HEK293 (cell line): ENCODE measurements at regions not wholly inside any gene's neighbourhood (a gene's known extent, or its start where the extent isn't known, plus 50 kb on each side); places are given as distances from the start of the nearest gene placed in this dataset.

Experiments
- CTCF ChIA-PET: fragments of 350-600 bp; formaldehyde crosslinking; extraction: SDS; loops from one replicate; lab custom pipeline; 2021; ENCODE audit warnings: antibody characterized with exemption; lab: Yijun Ruan, JAX
- POLR2A ChIA-PET: fragments of 300-600 bp; formaldehyde crosslinking; extraction: SDS; loops from one replicate; lab custom pipeline; 2020; ENCODE audit warnings: antibody characterized with exemption, inconsistent platforms; lab: Yijun Ruan, JAX
- H3K27ac ChIP-seq: fragments of 200-500 bp; sonication (Bioruptor generic); 2 replicates; pipeline ENCODE4 v1.5.1; 2014; ENCODE audit warnings: low read depth, low read length, control low read depth, inconsistent platforms; ENCODE audit errors: extremely low read depth
- H3K36me3 ChIP-seq, 2 experiments: fragments of 200-500 bp in 1 of 2; sonication (Bioruptor generic) in 1 of 2; 1 replicate in 1 of 2; 2 replicates in 1 of 2; pipeline ENCODE4 v1.5.1; 2014 to 2017; ENCODE audit warnings: inconsistent platforms in 2 of 2, low read length in 2 of 2; ENCODE audit not compliant: control insufficient read depth in 2 of 2, insufficient read depth in 1 of 2
- H3K4me1 ChIP-seq: fragments of 200-500 bp; sonication (Bioruptor generic); 2 replicates; pipeline ENCODE4 v1.5.1; 2014; ENCODE audit warnings: mild to moderate bottlenecking, low read length, inconsistent platforms; ENCODE audit not compliant: control insufficient read depth, insufficient read depth
- H3K4me3 ChIP-seq: 2 replicates; pipeline ENCODE4 v1.5.1; 2011; ENCODE audit warnings: low read depth, mild to moderate bottlenecking, control low read depth, low read length, moderate library complexity
- H3K9me3 ChIP-seq: fragments of 200-500 bp; sonication (Bioruptor generic); 2 replicates; pipeline ENCODE4 v1.5.1; 2014; ENCODE audit warnings: low read depth, low read length, inconsistent platforms; ENCODE audit not compliant: control insufficient read depth, insufficient read depth
- GLIS2 ChIP-seq: fragments of 450-650 bp; formaldehyde crosslinking; IDR thresholded peaks from 2 replicates; pipeline ENCODE4 v1.5.1; 2016; ENCODE audit warnings: missing biosample characterization, missing genetic modification characterization
- HOXA7 ChIP-seq: sonication (generic); formaldehyde crosslinking; IDR thresholded peaks from 2 replicates; pipeline ENCODE4 v1.8.1; 2022; ENCODE audit warnings: missing genetic modification reagents, borderline replicate concordance
- MEIS1 ChIP-seq: sonication (generic); formaldehyde crosslinking; IDR thresholded peaks from 2 replicates; pipeline ENCODE4 v1.8.1; 2022; ENCODE audit warnings: missing genetic modification reagents, mild to moderate bottlenecking, borderline replicate concordance
- TCF7L2 ChIP-seq: IDR thresholded peaks from 2 replicates; pipeline ENCODE4 v1.6.1; 2011; ENCODE audit warnings: low read depth, mild to moderate bottlenecking, inconsistent platforms, low read length, moderate library complexity, borderline replicate concordance
- TRIM28 ChIP-seq: IDR thresholded peaks from 2 replicates; pipeline ENCODE4 v1.6.1; 2011; ENCODE audit warnings: low read length, control low read depth, borderline replicate concordance
- WT1 ChIP-seq: fragments of 450-650 bp; formaldehyde crosslinking; IDR thresholded peaks from 2 replicates; pipeline ENCODE4 v1.5.1; 2016; ENCODE audit warnings: missing biosample characterization, missing genetic modification characterization
- YY2 ChIP-seq: fragments of 450-650 bp; formaldehyde crosslinking; IDR thresholded peaks from 2 replicates; pipeline ENCODE4 v1.5.1; 2016; ENCODE audit warnings: missing biosample characterization, missing genetic modification characterization
- ZFP3 ChIP-seq: fragments of 450-650 bp; formaldehyde crosslinking; IDR thresholded peaks from 2 replicates; pipeline ENCODE4 v1.5.1; 2016; ENCODE audit warnings: low read depth, missing biosample characterization, missing genetic modification characterization
- ZIC2 ChIP-seq: fragments of 450-650 bp; formaldehyde crosslinking; IDR thresholded peaks from 2 replicates; pipeline ENCODE4 v1.5.1; 2016; ENCODE audit warnings: missing biosample characterization, missing genetic modification characterization
- ZNF146 ChIP-seq: fragments of 450-650 bp; formaldehyde crosslinking; IDR thresholded peaks from 2 replicates; pipeline ENCODE4 v1.5.1; 2016; ENCODE audit warnings: missing biosample characterization, missing genetic modification characterization
- ZNF169 ChIP-seq: fragments of 450-650 bp; formaldehyde crosslinking; IDR thresholded peaks from 2 replicates; pipeline ENCODE4 v1.5.1; 2016; ENCODE audit warnings: missing biosample characterization, missing genetic modification characterization
- ZNF266 ChIP-seq: fragments of 450-650 bp; formaldehyde crosslinking; IDR thresholded peaks from 2 replicates; pipeline ENCODE4 v1.5.1; 2016; ENCODE audit warnings: missing biosample characterization, missing genetic modification characterization, low read depth
- ZNF335 ChIP-seq: fragments of 450-650 bp; formaldehyde crosslinking; conservative IDR thresholded peaks from 2 replicates; pipeline ENCODE4 v1.5.1; 2016; ENCODE audit warnings: missing biosample characterization, missing genetic modification characterization
- ZNF423 ChIP-seq: fragments of 450-650 bp; formaldehyde crosslinking; IDR thresholded peaks from 2 replicates; pipeline ENCODE4 v1.5.1; 2016; ENCODE audit warnings: missing biosample characterization, missing genetic modification characterization
- ZNF561 ChIP-seq: fragments of 450-650 bp; IDR thresholded peaks from 2 replicates; pipeline ENCODE4 v1.5.1; 2018; ENCODE audit warnings: missing biosample characterization, missing genetic modification characterization, borderline replicate concordance
- ZNF621 ChIP-seq: fragments of 450-650 bp; formaldehyde crosslinking; IDR thresholded peaks from 2 replicates; pipeline ENCODE4 v1.5.1; 2017; ENCODE audit warnings: missing biosample characterization, missing genetic modification characterization
- ZNF623 ChIP-seq: fragments of 450-650 bp; formaldehyde crosslinking; IDR thresholded peaks from 2 replicates; pipeline ENCODE4 v1.5.1; 2016; ENCODE audit warnings: missing biosample characterization, missing genetic modification characterization
- ZNF768 ChIP-seq: fragments of 450-650 bp; formaldehyde crosslinking; IDR thresholded peaks from 2 replicates; pipeline ENCODE4 v1.5.1; 2018; ENCODE audit warnings: missing biosample characterization, mild to moderate bottlenecking, missing genetic modification characterization
- ZNF777 ChIP-seq: fragments of 450-650 bp; formaldehyde crosslinking; IDR thresholded peaks from 2 replicates; pipeline ENCODE4 v1.5.1; 2017; ENCODE audit warnings: missing biosample characterization, missing genetic modification characterization, borderline replicate concordance
- ZSCAN16 ChIP-seq: fragments of 450-650 bp; formaldehyde crosslinking; IDR thresholded peaks from 2 replicates; pipeline ENCODE4 v1.5.1; 2016; ENCODE audit warnings: missing biosample characterization, missing genetic modification characterization
- TF ChIP-seq, protein P1 (sequence below): fragments of 450-650 bp; formaldehyde crosslinking; IDR thresholded peaks from 2 replicates; pipeline ENCODE4 v1.5.1; 2016; ENCODE audit warnings: missing biosample characterization, missing genetic modification characterization
- TF ChIP-seq, protein P2 (sequence below): fragments of 450-650 bp; formaldehyde crosslinking; IDR thresholded peaks from 2 replicates; pipeline ENCODE4 v1.5.1; 2016; ENCODE audit warnings: missing biosample characterization, missing genetic modification characterization
- TF ChIP-seq, protein P3 (sequence below): fragments of 450-650 bp; IDR thresholded peaks from 2 replicates; pipeline ENCODE4 v1.5.1; 2018; ENCODE audit warnings: missing biosample characterization, mild to moderate bottlenecking, missing genetic modification characterization
- TF ChIP-seq, protein P4 (sequence below): fragments of 450-650 bp; formaldehyde crosslinking; IDR thresholded peaks from 2 replicates; pipeline ENCODE4 v1.5.1; 2017; ENCODE audit warnings: missing biosample characterization, missing genetic modification characterization
- TF ChIP-seq, protein P5 (sequence below): sonication (generic); formaldehyde crosslinking; IDR thresholded peaks from 2 replicates; pipeline ENCODE4 v1.8.1; 2022; ENCODE audit warnings: mild to moderate bottlenecking, moderate library complexity, missing genetic modification reagents
- TF ChIP-seq, protein P6 (sequence below): fragments of 450-650 bp; formaldehyde crosslinking; IDR thresholded peaks from 2 replicates; pipeline ENCODE4 v1.5.1; 2017; ENCODE audit warnings: missing biosample characterization, missing genetic modification characterization
- TF ChIP-seq, protein P7 (sequence below): fragments of 450-650 bp; IDR thresholded peaks from 2 replicates; pipeline ENCODE4 v1.5.1; 2018; ENCODE audit warnings: missing biosample characterization, missing genetic modification characterization

DNA sequence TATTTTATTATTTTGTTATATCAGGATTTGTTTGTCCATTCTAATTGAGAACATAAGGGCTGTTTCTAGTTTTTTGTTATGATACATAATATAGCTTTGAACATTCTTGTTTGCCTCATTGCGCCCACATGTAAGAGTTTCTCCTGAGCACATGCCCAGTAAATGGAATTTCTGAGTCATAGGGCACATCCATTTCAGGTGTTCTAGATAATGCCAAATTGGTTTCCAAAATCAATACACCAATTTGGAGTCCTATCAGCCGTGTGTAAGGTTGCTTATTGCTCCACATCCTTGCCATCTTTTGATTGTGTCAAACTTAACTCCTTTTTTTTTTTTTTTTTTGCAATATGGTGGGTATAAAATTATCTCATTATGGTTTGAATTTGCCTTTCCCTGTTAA is 97.9 kb upstream of the RESF1 start:
- no peaks in the 10 kb centered on the region for H3K36me3 ChIP-seq
- no peak overlapping the region for H3K4me3 ChIP-seq
- ChIA-PET CTCF (interaction anchor here (0.6 kb wide), 2 partner anchors 106 to 125 kb away, joined by 3 read pairs; no protein-coding TSS in a partner anchor), POLR2A (no interaction called here)
- H3K9me3 ChIP-seq, result no peaks in the 10 kb centered on the region
- H3K4me1 ChIP-seq, result no peaks in the 10 kb centered on the region
- TF ChIP-seq ZNF169 (tag by site-specific recombination) (no peak), ZNF621 (tag by site-specific recombination) (no peak), GLIS2 (no peak), YY2 (tag by site-specific recombination) (no peak), TCF7L2 (no peak), ZNF561 (no peak), ZSCAN16 (tag by site-specific recombination) (no peak), ZNF335 (tag by site-specific recombination) (no peak), ZNF768 (no peak), ZNF146 (no peak), HOXA7 (no peak), ZNF777 (no peak), ZNF266 (tag by site-specific recombination) (no peak), ZIC2 (tag by site-specific recombination) (no peak), MEIS1 (CRISPR knock-in tag) (no peak)
- TF ChIP-seq, protein P1, sequence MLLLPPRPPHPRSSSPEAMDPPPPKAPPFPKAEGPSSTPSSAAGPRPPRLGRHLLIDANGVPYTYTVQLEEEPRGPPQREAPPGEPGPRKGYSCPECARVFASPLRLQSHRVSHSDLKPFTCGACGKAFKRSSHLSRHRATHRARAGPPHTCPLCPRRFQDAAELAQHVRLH (tag by site-specific recombination), result no peak
- TF ChIP-seq, protein P2, sequence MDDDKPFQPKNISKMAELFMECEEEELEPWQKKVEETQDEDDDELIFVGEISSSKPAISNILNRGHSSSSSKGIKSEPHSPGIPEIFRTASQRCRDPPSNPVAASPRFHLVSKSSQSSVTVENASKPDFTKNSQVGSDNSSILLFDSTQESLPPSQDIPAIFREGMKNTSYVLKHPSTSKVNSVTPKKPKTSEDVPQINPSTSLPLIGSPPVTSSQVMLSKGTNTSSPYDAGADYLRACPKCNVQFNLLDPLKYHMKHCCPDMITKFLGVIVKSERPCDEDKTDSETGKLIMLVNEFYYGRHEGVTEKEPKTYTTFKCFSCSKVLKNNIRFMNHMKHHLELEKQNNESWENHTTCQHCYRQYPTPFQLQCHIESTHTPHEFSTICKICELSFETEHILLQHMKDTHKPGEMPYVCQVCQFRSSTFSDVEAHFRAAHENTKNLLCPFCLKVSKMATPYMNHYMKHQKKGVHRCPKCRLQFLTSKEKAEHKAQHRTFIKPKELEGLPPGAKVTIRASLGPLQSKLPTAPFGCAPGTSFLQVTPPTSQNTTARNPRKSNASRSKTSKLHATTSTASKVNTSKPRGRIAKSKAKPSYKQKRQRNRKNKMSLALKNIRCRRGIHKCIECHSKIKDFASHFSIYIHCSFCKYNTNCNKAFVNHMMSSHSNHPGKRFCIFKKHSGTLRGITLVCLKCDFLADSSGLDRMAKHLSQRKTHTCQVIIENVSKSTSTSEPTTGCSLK, result no peak
- TF ChIP-seq, protein P3, sequence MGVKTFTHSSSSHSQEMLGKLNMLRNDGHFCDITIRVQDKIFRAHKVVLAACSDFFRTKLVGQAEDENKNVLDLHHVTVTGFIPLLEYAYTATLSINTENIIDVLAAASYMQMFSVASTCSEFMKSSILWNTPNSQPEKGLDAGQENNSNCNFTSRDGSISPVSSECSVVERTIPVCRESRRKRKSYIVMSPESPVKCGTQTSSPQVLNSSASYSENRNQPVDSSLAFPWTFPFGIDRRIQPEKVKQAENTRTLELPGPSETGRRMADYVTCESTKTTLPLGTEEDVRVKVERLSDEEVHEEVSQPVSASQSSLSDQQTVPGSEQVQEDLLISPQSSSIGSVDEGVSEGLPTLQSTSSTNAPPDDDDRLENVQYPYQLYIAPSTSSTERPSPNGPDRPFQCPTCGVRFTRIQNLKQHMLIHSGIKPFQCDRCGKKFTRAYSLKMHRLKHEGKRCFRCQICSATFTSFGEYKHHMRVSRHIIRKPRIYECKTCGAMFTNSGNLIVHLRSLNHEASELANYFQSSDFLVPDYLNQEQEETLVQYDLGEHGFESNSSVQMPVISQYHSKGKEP (tag by site-specific recombination), result no peak
- TF ChIP-seq, protein P4, sequence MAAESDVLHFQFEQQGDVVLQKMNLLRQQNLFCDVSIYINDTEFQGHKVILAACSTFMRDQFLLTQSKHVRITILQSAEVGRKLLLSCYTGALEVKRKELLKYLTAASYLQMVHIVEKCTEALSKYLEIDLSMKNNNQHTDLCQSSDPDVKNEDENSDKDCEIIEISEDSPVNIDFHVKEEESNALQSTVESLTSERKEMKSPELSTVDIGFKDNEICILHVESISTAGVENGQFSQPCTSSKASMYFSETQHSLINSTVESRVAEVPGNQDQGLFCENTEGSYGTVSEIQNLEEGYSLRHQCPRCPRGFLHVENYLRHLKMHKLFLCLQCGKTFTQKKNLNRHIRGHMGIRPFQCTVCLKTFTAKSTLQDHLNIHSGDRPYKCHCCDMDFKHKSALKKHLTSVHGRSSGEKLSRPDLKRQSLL (tag by site-specific recombination), result no peak
- H3K27ac ChIP-seq, result no peak overlapping the region

DNA sequence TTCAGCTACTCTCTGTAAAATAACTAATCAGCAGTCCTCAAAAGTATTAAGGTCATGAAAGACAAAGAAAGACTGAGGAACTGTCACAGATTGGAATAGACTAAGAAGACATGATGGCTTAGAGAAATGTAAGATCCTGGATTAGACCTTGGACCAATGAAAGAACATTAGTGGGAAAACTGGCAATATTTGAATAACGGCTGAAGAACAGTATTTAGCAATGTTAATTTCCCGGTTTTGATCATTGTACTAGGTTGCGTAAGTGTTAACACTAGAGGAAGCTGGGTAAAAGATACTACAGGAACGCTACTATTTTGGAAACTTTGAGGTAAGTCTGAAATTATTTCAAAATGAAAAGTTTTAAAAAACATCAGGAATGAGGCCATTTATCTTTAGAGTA is 98.8 kb upstream of the RESF1 start:
- H3K27ac ChIP-seq, result no peak overlapping the region
- TF ChIP-seq, protein P5, sequence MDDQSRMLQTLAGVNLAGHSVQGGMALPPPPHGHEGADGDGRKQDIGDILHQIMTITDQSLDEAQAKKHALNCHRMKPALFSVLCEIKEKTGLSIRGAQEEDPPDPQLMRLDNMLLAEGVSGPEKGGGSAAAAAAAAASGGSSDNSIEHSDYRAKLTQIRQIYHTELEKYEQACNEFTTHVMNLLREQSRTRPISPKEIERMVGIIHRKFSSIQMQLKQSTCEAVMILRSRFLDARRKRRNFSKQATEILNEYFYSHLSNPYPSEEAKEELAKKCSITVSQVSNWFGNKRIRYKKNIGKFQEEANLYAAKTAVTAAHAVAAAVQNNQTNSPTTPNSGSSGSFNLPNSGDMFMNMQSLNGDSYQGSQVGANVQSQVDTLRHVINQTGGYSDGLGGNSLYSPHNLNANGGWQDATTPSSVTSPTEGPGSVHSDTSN (CRISPR knock-in tag), result no peak
- no peak for TF ChIP-seq WT1
- TF ChIP-seq, protein P6, sequence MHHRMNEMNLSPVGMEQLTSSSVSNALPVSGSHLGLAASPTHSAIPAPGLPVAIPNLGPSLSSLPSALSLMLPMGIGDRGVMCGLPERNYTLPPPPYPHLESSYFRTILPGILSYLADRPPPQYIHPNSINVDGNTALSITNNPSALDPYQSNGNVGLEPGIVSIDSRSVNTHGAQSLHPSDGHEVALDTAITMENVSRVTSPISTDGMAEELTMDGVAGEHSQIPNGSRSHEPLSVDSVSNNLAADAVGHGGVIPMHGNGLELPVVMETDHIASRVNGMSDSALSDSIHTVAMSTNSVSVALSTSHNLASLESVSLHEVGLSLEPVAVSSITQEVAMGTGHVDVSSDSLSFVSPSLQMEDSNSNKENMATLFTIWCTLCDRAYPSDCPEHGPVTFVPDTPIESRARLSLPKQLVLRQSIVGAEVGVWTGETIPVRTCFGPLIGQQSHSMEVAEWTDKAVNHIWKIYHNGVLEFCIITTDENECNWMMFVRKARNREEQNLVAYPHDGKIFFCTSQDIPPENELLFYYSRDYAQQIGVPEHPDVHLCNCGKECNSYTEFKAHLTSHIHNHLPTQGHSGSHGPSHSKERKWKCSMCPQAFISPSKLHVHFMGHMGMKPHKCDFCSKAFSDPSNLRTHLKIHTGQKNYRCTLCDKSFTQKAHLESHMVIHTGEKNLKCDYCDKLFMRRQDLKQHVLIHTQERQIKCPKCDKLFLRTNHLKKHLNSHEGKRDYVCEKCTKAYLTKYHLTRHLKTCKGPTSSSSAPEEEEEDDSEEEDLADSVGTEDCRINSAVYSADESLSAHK (tag by site-specific recombination), result no peak
- TF ChIP-seq TRIM28, result no peak
- TF ChIP-seq ZNF423 (tag by site-specific recombination), result no peak
- TF ChIP-seq ZNF623 (tag by site-specific recombination), result no peak
- no peak for TF ChIP-seq ZFP3 (tag by site-specific recombination)
- TF ChIP-seq, protein P7, sequence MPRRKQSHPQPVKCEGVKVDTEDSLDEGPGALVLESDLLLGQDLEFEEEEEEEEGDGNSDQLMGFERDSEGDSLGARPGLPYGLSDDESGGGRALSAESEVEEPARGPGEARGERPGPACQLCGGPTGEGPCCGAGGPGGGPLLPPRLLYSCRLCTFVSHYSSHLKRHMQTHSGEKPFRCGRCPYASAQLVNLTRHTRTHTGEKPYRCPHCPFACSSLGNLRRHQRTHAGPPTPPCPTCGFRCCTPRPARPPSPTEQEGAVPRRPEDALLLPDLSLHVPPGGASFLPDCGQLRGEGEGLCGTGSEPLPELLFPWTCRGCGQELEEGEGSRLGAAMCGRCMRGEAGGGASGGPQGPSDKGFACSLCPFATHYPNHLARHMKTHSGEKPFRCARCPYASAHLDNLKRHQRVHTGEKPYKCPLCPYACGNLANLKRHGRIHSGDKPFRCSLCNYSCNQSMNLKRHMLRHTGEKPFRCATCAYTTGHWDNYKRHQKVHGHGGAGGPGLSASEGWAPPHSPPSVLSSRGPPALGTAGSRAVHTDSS (tag by site-specific recombination), result no peak
- H3K36me3 ChIP-seq, result no peaks in the 10 kb centered on the region
- CTCF ChIA-PET, result no interaction called here
- no peaks in the 10 kb centered on the region for H3K4me1 ChIP-seq
- H3K9me3 ChIP-seq, result no peaks in the 10 kb centered on the region
- no peak overlapping the region for H3K4me3 ChIP-seq
- POLR2A ChIA-PET, result no interaction called here
